MCF 10A (cell line): ENCODE measurements at regions not wholly inside any gene's neighbourhood (a gene's known extent, or its start where the extent isn't known, plus 50 kb on each side); places are given as distances from the start of the nearest gene placed in this dataset.

Experiments used
- BruUV-seq: library from RNA; stranded (reverse); fragments of 400-500 nt; replicated peaks from 2 replicates; lab custom pipeline; 2021; lab: Mats Ljungman, UMichigan
- CTCF ChIA-PET: fragments of 300-600 bp; sonication (Branson Sonifier 250); formaldehyde crosslinking; extraction: SDS; loops from one replicate; lab custom pipeline; 2021; ENCODE audit warnings: antibody characterized with exemption, inconsistent platforms; lab: Yijun Ruan, JAX
- POLR2A ChIA-PET: fragments of 300-600, 350-650 bp; sonication (Branson Sonifier 250); formaldehyde crosslinking; extraction: SDS; loops from one replicate; lab custom pipeline; 2020; ENCODE audit warnings: antibody characterized with exemption, inconsistent platforms; lab: Yijun Ruan, JAX
- DNase-seq: peaks from one replicate; pipeline ENCODE4 v3.0.0-alpha.2; 2018; ENCODE audit not compliant: unreplicated experiment
- H3K27ac Mint-ChIP-seq: one replicate; pipeline ENCODE4 v1.8.0; 2022; ENCODE audit warnings: mild to moderate bottlenecking, low read depth, mixed read lengths; ENCODE audit not compliant: unreplicated experiment
- H3K27me3 Mint-ChIP-seq: one replicate; pipeline ENCODE4 v1.8.0; 2022; ENCODE audit warnings: mixed read lengths; ENCODE audit not compliant: insufficient read depth, unreplicated experiment
- H3K36me3 Mint-ChIP-seq: one replicate; pipeline ENCODE4 v1.8.0; 2022; ENCODE audit warnings: mild to moderate bottlenecking, moderate library complexity, mixed read lengths; ENCODE audit not compliant: insufficient read depth, unreplicated experiment
- H3K4me1 Mint-ChIP-seq: one replicate; pipeline ENCODE4 v1.8.0; 2022; ENCODE audit warnings: mixed read lengths; ENCODE audit not compliant: insufficient read depth, unreplicated experiment
- H3K4me3 Mint-ChIP-seq: one replicate; pipeline ENCODE4 v1.8.0; 2022; ENCODE audit warnings: mild to moderate bottlenecking, moderate library complexity, mixed read lengths; ENCODE audit not compliant: unreplicated experiment
- H3K9me3 Mint-ChIP-seq: one replicate; pipeline ENCODE4 v1.8.0; 2022; ENCODE audit warnings: mixed read lengths; ENCODE audit not compliant: unreplicated experiment
- intact Hi-C: fragments of 100-400 bp; cut with micrococcal nuclease; formaldehyde crosslinking; loops from 2 replicates; pipeline ENCODE4 v1.14.1; 2022
- TF ChIP-seq, protein P1 (sequence below): fragments of 200-600 bp; IDR thresholded peaks from one replicate; pipeline ENCODE4 v1.8.0; 2022; ENCODE audit warnings: antibody characterized with exemption, mild to moderate bottlenecking; ENCODE audit not compliant: unreplicated experiment

DNA sequence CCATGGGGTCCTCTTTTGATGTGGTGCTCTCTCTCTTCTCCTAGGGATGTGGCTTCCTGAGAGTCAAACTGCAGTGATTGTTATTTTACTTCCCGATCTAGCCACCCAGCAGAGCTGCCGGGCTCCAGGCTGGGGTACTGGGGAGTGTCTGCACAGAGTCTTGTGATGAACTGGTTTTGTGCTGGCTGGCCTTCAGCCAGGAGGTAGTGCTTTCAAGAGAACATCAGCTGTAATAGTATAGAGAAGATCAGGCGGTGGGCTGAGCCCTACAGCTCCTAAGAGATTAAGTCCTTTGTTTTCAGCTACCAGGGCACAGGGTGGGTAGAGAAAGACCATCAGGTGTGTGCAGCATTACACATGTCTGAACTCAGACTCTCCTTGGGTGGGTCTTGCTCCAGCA lies 59.0 kb upstream of the AGTR2 start:
- TF ChIP-seq, protein P1, sequence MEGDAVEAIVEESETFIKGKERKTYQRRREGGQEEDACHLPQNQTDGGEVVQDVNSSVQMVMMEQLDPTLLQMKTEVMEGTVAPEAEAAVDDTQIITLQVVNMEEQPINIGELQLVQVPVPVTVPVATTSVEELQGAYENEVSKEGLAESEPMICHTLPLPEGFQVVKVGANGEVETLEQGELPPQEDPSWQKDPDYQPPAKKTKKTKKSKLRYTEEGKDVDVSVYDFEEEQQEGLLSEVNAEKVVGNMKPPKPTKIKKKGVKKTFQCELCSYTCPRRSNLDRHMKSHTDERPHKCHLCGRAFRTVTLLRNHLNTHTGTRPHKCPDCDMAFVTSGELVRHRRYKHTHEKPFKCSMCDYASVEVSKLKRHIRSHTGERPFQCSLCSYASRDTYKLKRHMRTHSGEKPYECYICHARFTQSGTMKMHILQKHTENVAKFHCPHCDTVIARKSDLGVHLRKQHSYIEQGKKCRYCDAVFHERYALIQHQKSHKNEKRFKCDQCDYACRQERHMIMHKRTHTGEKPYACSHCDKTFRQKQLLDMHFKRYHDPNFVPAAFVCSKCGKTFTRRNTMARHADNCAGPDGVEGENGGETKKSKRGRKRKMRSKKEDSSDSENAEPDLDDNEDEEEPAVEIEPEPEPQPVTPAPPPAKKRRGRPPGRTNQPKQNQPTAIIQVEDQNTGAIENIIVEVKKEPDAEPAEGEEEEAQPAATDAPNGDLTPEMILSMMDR = no peak
- no peaks in the 10 kb centered on the region for H3K36me3 Mint-ChIP-seq
- no peak overlapping the region for H3K27ac Mint-ChIP-seq
- BruUV-seq = no TSS peak
- POLR2A ChIA-PET = no interaction called here
- intact Hi-C loops = no loop called here
- CTCF ChIA-PET = no interaction called here
- H3K27me3 Mint-ChIP-seq = peaks cover 51% of the 10 kb centered on the region
- no peak overlapping the region for H3K4me3 Mint-ChIP-seq
- H3K4me1 Mint-ChIP-seq = no peaks in the 10 kb centered on the region
- DNase-seq = no peak
- H3K9me3 Mint-ChIP-seq = peaks cover 7% of the 10 kb centered on the region

DNA sequence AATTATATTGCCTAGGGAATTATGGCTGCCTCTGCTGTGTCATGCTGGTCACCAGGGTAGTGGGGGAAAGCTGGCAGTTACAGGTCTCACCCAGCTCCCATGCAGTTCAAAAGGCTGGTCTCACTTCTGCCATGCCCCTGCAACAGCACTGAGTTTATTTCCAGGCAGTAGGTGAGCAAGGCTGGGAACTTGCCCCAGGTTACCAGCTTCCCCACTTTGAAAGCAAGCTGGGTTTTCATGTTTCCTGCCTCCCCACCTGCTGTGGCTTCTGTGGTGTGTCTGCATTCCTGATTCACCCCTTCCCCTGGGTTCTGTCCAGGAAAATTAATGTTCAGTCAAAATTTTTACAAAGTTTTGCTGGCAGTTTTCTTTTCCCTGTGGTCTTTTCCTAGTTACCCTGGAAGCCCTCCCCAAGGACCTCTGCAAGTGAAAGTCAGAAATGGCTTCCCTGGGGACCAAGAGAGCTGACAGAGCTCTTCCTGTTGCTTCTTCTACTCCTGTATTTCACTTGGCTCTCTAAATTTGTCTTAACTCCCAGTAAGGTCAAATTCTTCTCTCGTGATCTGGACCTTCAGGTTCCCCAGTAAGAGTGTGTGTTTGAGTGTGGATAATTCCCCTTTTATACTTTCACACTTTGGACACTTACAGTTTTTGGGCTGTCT lies 58.5 kb upstream of the AGTR2 start:
- no TSS peak for BruUV-seq
- Mint-ChIP-seq H3K4me1 (no peaks in the 10 kb centered on the region), H3K4me3 (no peak overlapping the region), H3K27me3 (peaks cover 51% of the 10 kb centered on the region), H3K36me3 (no peaks in the 10 kb centered on the region), H3K9me3 (peaks cover 7% of the 10 kb centered on the region), H3K27ac (no peak overlapping the region)
- TF ChIP-seq, protein P1 = no peak
- intact Hi-C loops = no loop called here
- ChIA-PET POLR2A (no interaction called here), CTCF (no interaction called here)
- DNase-seq = no peak

DNA sequence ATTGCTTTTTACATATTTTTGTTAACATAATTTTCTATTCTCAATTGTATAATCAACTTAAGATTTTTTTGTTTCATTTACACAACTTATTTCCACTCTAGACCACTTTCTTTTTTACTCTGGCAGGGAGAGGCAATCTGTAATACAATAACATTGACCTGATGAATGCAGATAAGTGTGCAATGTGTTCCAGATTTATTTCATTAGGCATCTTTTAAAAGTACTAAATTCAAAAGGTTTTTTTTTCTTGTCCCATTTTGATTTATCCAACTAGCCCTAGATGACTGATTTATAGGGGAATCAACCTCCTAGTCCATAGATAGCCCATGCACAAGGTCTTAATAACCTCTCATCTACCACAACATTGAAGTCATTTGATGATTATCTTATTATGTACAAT lies 55.5 kb upstream of the AGTR2 start:
- intact Hi-C loops = no loop called here
- ChIA-PET CTCF (no interaction called here), POLR2A (no interaction called here)
- no peak for DNase-seq
- no peaks in the 10 kb centered on the region for H3K9me3 Mint-ChIP-seq
- peaks cover 47% of the 10 kb centered on the region for H3K27me3 Mint-ChIP-seq
- H3K4me3 Mint-ChIP-seq = no peak overlapping the region
- TF ChIP-seq, protein P1 = no peak
- H3K4me1 Mint-ChIP-seq = no peaks in the 10 kb centered on the region
- H3K36me3 Mint-ChIP-seq = no peaks in the 10 kb centered on the region
- no peak overlapping the region for H3K27ac Mint-ChIP-seq
- BruUV-seq = no TSS peak
